ENCODE measurements at regions not wholly inside any gene's neighbourhood (a gene's known extent, or its start where the extent isn't known, plus 50 kb on each side); places are given as distances from the start of the nearest gene placed in this dataset.

GRCh38 chr2:33911327-33911726, 312.2 kb upstream of the FAM98A start:
- ChIA-PET POLR2A (no interaction called here), SMC1A (ENCODE audit: uncharacterized antibody, unreplicated experiment) (no interaction called here), RAD21 (ENCODE audit: unreplicated experiment) (no interaction called here), CTCF (no interaction called here)
- H3K9me3 ChIP-seq (replicated peaks; ENCODE audit: control insufficient read depth, insufficient read depth, low read length), result no peaks in the 10 kb centered on the region
- no peaks in the 10 kb centered on the region for H3K79me2 ChIP-seq (ENCODE audit: control insufficient read depth, insufficient read depth, low read length)
- no peak overlapping the region for H3K9ac ChIP-seq (ENCODE audit: control insufficient read depth, insufficient read depth, low read length)
- no peaks in the 10 kb centered on the region for H4K20me1 ChIP-seq (ENCODE audit: control insufficient read depth, insufficient read depth)
- ATAC-seq (no peak), FAIRE-seq (no peak), DNase-seq (ENCODE audit: low read depth, low spot score) (no peak)
- H3K4me1 ChIP-seq (ENCODE audit: control insufficient read depth, insufficient read depth, low read length), result no peaks in the 10 kb centered on the region
- no TSS peak for BruUV-seq (replicated peaks)
- intact Hi-C loops (cut with micrococcal nuclease; ENCODE audit: unreplicated experiment), result no loop called here
- in situ Hi-C loops (cut with MboI), result no loop called here
- no peaks in the 10 kb centered on the region for H3K27me3 ChIP-seq (replicated peaks in 1 of 2; ENCODE audit: control insufficient read depth in 2 of 2, insufficient read depth in 2 of 2, low read length in 1 of 2)
- no peaks in the 10 kb centered on the region for H3K36me3 ChIP-seq (ENCODE audit: control insufficient read depth in 2 of 2, insufficient read depth in 2 of 2, low read length in 1 of 2)
- no peak overlapping the region for H3K4me3 ChIP-seq
- H3K4me2 ChIP-seq (ENCODE audit: control insufficient read depth, insufficient read depth), result no peak overlapping the region
- WGBS (ENCODE audit: insufficient coverage, insufficient replicate concordance, low lambda C conversion rate, missing lambda C conversion rate), result 23% methylated on average over 2 of the region's 2 CpGs
- no peak overlapping the region for H2AFZ ChIP-seq (ENCODE audit: control insufficient read depth, low read depth, low read length)
- no peak overlapping the region for H3K27ac ChIP-seq (ENCODE audit: control insufficient read depth, insufficient read depth)
- TF ChIP-seq, protein P1, sequence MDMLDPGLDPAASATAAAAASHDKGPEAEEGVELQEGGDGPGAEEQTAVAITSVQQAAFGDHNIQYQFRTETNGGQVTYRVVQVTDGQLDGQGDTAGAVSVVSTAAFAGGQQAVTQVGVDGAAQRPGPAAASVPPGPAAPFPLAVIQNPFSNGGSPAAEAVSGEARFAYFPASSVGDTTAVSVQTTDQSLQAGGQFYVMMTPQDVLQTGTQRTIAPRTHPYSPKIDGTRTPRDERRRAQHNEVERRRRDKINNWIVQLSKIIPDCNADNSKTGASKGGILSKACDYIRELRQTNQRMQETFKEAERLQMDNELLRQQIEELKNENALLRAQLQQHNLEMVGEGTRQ (IDR thresholded peaks at IDR 0.05; ENCODE audit: borderline replicate concordance, low read depth, low read length), result no peak
- TF ChIP-seq ATF7 (IDR thresholded peaks at IDR 0.05; ENCODE audit: low read depth) (no peak), MEF2B (IDR thresholded peaks at IDR 0.05; ENCODE audit: partially characterized antibody, poor library complexity, severe bottlenecking) (no peak), SMAD1 (IDR thresholded peaks at IDR 0.05; ENCODE audit: low read depth, partially characterized antibody) (no peak), BMI1 (IDR thresholded peaks at IDR 0.05; ENCODE audit: borderline replicate concordance) (no peak), HDAC2 (IDR thresholded peaks at IDR 0.05) (no peak), NR2C1 (IDR thresholded peaks at IDR 0.05) (no peak), SUPT20H (IDR thresholded peaks at IDR 0.05; ENCODE audit: borderline replicate concordance, control insufficient read depth, low read depth, low read length) (no peak)

Data from GM12878 (cell line).